ENCODE measurements at regions not wholly inside any gene's neighbourhood (a gene's known extent, or its start where the extent isn't known, plus 50 kb on each side); places are given as distances from the start of the nearest gene placed in this dataset.

DNA sequence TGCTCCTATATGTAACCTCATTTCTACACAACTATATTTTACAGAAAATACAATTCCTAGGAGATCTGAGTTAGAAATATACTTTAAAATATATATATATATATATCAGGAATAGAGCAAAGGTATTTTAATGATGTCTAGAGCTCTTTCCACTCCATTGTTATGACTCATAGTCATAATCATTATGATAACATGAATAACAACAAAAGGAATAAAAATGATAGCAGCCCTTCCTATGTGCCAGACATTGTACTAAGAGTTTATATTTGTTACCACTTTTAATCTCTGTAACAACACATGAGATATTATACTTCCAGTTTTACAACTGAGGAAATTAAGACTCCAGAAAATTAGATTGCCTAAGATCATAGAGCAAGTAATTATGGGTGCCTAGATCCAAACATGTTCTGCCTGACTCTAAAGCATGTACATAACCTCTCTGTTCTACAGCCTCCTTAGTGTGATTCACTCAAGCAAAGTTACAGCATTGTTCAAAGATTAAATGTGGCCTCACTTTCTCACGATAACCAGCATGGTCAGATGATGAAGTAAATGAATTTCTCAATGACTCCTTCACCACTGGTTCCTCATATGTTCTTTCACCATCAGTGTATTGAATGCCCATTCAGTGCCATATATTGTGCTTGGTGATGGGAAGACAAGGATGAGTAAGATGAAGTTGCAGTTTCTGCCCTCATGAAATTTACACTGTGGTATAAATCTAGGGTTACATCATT, 452.1 kb downstream of the EFNA5 start:
- TF ChIP-seq USF1 (IDR thresholded peaks at IDR 0.05; ENCODE audit: borderline replicate concordance, low read depth) (no peak), GABPA (IDR thresholded peaks at IDR 0.05; ENCODE audit: low read depth) (no peak), YY1 (IDR thresholded peaks at IDR 0.05; ENCODE audit: low read depth) (no peak), JUND (IDR thresholded peaks at IDR 0.05) (no peak), SIN3A (IDR thresholded peaks at IDR 0.05; ENCODE audit: borderline replicate concordance, low read depth, low read length) (no peak), TAF1 (IDR thresholded peaks at IDR 0.05; ENCODE audit: borderline replicate concordance, low read depth, low read length) (no peak), SMC3 (IDR thresholded peaks at IDR 0.05; ENCODE audit: low read depth, low read length) (no peak), REST (IDR thresholded peaks at IDR 0.05; ENCODE audit: low read depth, low read length) (no peak), EZH2phosphoT487 (IDR thresholded peaks at IDR 0.05; ENCODE audit: borderline replicate concordance, low read depth) (no peak), POLR2AphosphoS5 (IDR thresholded peaks at IDR 0.05; ENCODE audit: low read depth, low read length) (no peak), EP300 (IDR thresholded peaks at IDR 0.05; ENCODE audit: borderline replicate concordance in 1 of 2, low read depth in 1 of 2, low read length in 1 of 2) (no peak), MAX (IDR thresholded peaks at IDR 0.05; ENCODE audit: low read depth) (no peak), NFIC (IDR thresholded peaks at IDR 0.05; ENCODE audit: borderline replicate concordance) (no peak)
- TF ChIP-seq, protein P1, sequence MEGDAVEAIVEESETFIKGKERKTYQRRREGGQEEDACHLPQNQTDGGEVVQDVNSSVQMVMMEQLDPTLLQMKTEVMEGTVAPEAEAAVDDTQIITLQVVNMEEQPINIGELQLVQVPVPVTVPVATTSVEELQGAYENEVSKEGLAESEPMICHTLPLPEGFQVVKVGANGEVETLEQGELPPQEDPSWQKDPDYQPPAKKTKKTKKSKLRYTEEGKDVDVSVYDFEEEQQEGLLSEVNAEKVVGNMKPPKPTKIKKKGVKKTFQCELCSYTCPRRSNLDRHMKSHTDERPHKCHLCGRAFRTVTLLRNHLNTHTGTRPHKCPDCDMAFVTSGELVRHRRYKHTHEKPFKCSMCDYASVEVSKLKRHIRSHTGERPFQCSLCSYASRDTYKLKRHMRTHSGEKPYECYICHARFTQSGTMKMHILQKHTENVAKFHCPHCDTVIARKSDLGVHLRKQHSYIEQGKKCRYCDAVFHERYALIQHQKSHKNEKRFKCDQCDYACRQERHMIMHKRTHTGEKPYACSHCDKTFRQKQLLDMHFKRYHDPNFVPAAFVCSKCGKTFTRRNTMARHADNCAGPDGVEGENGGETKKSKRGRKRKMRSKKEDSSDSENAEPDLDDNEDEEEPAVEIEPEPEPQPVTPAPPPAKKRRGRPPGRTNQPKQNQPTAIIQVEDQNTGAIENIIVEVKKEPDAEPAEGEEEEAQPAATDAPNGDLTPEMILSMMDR (IDR thresholded peaks at IDR 0.05), result no peak
